ENCODE measurements at regions not wholly inside any gene's neighbourhood (a gene's known extent, or its start where the extent isn't known, plus 50 kb on each side); places are given as distances from the start of the nearest gene placed in this dataset.

GRCh38 chr2:168380500-168380899 lies 75.6 kb upstream of the CERS6 start:
- DNase-seq = no peak

GRCh38 chr2:168392024-168392423 lies 64.0 kb upstream of the CERS6 start:
- no peak for DNase-seq

DNA sequence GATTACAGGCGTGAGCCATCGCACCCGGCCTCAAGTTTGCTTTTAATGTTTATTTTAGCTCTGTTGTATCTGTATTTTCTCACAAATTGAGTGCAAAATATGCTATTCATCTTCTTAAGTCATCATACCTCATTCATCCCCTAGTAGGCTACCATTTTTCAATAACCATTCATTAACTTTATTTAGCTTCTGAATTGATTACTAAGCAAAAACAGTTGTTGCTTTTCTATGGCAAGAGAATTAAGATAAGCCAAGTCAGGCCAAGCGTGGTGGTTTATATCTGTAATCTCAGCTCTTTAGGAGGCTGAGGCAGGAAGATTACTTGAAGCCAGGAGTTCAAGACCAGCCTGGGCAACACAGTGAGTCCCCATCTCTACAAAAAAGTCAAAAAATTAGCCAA lies 63.3 kb upstream of the CERS6 start:
- DNase-seq = no peak

- no peak for DNase-seq
Observed at GRCh38 chr2:168394262-168394661, 61.8 kb upstream of the CERS6 start.

DNA sequence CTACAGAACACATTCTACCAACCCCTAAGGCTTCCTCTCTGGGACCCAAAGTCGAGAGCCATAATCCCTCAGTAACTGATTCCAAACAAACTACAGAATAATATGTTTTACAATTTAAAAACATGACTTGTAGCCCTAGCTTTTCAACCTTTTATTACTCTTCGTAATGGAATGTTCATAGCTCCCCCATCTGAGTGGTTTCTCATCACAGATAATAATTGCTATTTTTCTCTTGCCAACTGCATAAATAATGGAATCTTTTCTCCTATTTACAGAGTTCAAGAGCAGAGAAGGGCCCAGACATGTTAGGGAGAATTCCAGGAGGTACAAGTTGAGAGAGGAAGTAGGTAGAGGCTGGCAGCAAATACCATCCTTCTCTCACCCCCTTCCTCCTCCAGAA lies 59.9 kb upstream of the CERS6 start:
- no peak for DNase-seq

DNA sequence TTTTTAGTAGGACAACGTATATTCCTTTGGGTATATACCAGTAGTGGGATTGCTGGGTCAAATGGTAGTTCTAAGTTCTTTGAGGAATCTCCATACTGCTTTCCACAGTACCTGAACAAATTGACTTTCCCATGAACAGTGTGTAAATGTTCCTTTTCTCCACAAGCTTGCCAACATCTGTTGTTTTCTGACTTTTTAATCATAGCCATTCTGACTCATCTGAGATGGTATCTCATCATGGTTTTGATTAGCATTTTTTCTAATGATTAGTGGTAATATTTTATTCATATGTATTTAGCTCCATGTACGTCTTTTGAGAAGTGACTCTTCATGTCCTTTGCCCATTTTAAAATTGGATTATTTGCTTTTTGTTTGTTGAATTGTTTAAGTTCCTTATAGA lies 58.4 kb upstream of the CERS6 start:
- no peak for DNase-seq

DNA sequence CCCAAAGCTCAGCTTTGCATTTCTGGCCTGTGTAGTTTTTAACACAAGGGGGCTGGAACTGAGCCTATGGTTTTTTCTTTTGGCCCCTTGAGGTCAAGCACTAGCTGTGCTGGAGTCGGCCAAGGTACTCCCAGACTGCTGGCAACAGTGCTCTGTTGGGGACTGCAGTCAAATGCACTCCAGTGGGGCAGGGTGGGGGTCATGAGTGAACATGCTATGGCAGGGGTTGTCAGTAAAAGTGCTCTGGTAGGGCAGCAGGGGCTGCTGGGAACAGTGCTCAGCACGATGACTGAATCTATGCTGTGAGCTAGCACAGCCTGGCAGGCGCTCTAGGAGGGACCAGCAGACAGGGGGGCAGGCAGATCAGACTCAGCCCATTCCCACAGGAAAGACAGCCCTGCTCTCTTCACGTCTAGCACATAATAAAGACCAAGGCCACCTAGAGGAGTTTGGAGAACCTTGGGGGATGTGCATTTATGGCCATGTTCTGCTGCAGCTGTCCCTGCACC lies 55.0 kb upstream of the CERS6 start:
- DNase-seq = no peak

GRCh38 chr2:168401771-168402170 lies 54.3 kb upstream of the CERS6 start:
- no peak for DNase-seq

DNA sequence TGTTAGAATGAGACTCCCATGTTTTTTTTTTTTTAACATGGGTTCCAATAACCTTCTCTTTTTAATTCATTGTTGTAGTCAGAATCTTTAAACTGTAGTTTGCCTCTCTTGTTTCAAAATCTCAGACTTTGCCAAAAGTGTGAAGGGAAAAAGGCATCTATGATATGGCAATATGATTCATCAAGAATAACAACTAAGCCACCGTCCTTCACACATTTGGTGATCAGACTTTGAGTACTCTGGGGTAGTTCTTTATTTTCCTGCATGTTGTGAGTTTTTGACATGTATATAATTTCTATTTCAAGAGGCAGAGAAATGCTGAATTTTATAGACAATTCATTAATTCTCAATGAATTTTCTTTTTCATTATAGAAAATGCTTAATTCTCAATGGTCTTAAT lies 53.5 kb upstream of the CERS6 start:
- no peak for DNase-seq

GRCh38 chr2:168403736-168404135 lies 52.3 kb upstream of the CERS6 start:
- no peak for DNase-seq

- DNase-seq = no peak
Observed at GRCh38 chr2:168404764-168405163, 51.3 kb upstream of the CERS6 start.

Measured in activated CD4-positive, alpha-beta T cell treated with anti-CD3 and anti-CD28 coated beads, Interleukin-2, amount 50 U/mL, for 16 hours (primary cell).